ENCODE measurements at regions not wholly inside any gene's neighbourhood (a gene's known extent, or its start where the extent isn't known, plus 50 kb on each side); places are given as distances from the start of the nearest gene placed in this dataset.

DNA sequence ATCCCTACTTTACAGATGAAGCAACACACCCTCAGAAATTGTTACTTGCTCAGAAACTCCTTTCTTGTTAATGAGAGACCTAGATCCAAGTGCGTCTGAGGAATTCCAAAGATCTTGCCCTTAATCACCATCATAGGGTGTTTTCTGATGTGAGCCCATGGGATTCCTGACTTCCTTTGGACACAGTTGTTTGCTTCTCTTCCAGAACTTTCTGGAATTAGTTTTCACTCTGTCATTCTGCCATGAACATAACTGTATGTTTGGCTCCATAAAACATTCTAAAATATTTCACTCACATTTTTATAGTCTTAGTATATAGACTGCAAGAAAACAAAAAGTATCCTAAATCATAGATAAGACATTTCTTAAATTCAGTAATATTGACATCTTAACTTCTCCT, 593.9 kb upstream of the SOX11 start:
- H3K27ac ChIP-seq, result no peak overlapping the region
- ChIA-PET POLR2A (no interaction called here), CTCF (no interaction called here)
- H3K4me3 ChIP-seq, result no peak overlapping the region
- FAIRE-seq, result no peak
- no peaks in the 10 kb centered on the region for H3K4me1 ChIP-seq
- ATAC-seq, result no peak
- no peak overlapping the region for H3K4me2 ChIP-seq
- TF ChIP-seq KDM5A (IDR thresholded peaks at IDR 0.05), result no peak
- no peak for TF ChIP-seq HOXA7 (CRISPR knock-in tag; IDR thresholded peaks at IDR 0.05)
- TF ChIP-seq MYC (IDR thresholded peaks at IDR 0.05; ENCODE audit: borderline replicate concordance, low read length), result no peak
- no peak for TF ChIP-seq FOXS1 (CRISPR knock-in tag; IDR thresholded peaks at IDR 0.05)
- TF ChIP-seq ZSCAN20 (CRISPR knock-in tag; IDR thresholded peaks at IDR 0.05), result no peak
- TF ChIP-seq ZNF302 (CRISPR knock-in tag; IDR thresholded peaks at IDR 0.05), result no peak
- no peak for TF ChIP-seq RCOR1 (IDR thresholded peaks at IDR 0.05; ENCODE audit: low read depth, low read length)
- TF ChIP-seq, protein P1, sequence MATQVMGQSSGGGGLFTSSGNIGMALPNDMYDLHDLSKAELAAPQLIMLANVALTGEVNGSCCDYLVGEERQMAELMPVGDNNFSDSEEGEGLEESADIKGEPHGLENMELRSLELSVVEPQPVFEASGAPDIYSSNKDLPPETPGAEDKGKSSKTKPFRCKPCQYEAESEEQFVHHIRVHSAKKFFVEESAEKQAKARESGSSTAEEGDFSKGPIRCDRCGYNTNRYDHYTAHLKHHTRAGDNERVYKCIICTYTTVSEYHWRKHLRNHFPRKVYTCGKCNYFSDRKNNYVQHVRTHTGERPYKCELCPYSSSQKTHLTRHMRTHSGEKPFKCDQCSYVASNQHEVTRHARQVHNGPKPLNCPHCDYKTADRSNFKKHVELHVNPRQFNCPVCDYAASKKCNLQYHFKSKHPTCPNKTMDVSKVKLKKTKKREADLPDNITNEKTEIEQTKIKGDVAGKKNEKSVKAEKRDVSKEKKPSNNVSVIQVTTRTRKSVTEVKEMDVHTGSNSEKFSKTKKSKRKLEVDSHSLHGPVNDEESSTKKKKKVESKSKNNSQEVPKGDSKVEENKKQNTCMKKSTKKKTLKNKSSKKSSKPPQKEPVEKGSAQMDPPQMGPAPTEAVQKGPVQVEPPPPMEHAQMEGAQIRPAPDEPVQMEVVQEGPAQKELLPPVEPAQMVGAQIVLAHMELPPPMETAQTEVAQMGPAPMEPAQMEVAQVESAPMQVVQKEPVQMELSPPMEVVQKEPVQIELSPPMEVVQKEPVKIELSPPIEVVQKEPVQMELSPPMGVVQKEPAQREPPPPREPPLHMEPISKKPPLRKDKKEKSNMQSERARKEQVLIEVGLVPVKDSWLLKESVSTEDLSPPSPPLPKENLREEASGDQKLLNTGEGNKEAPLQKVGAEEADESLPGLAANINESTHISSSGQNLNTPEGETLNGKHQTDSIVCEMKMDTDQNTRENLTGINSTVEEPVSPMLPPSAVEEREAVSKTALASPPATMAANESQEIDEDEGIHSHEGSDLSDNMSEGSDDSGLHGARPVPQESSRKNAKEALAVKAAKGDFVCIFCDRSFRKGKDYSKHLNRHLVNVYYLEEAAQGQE (IDR thresholded peaks at IDR 0.05), result no peak
- WGBS (ENCODE audit: missing lambda C conversion rate), result 39% methylated on average over 1 of the region's 1 CpG
- DNase-seq (ENCODE audit: low read depth in 1 of 2, low spot score in 1 of 2), result no peak
- H3K9me3 ChIP-seq, result peaks cover 19% of the 10 kb centered on the region; the same call in 2 of the 3 replicates

DNA sequence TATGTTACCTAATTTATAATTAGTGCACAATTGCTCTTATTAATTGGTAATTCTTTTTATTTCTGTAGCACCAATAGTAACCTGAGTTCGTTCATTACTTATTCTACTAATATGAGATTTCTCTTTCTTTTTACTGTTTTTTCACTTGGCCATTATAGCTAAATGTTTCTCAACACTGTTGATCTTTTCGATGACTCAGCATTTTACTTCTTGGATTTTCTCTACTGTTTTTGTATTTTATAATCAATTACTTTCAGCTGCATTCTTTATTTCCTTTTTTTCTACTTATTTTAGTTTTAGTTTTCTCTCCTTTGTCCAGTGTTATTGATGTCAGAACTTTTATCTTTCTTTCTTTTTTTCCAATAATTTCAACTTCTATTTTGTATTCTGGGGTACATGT, 589.4 kb upstream of the SOX11 start:
- Histone ChIP-seq H3K27ac (no peak overlapping the region), H3K9me3 (peaks cover 14% of the 10 kb centered on the region; the same call in 2 of the 3 replicates), H3K4me1 (no peaks in the 10 kb centered on the region), H3K4me3 (no peak overlapping the region), H3K4me2 (no peak overlapping the region)
- POLR2A ChIA-PET, result no interaction called here
- 3% methylated on average over 2 of the region's 2 CpGs for WGBS (ENCODE audit: missing lambda C conversion rate)
- FAIRE-seq (no peak), ATAC-seq (no peak), DNase-seq (ENCODE audit: low read depth in 1 of 2, low spot score in 1 of 2) (no peak)
- TF ChIP-seq, protein P1 (IDR thresholded peaks at IDR 0.05), result no peak
- no peak for TF ChIP-seq POLR2AphosphoS2 (conservative IDR thresholded peaks at IDR 0.05; ENCODE audit: low read length)
- peak; percentile 71; the same call in 1 of the 2 replicates for TF ChIP-seq NFE2L2 (conservative IDR thresholded peaks at IDR 0.05; ENCODE audit: low read length)
- TF ChIP-seq, protein P2, sequence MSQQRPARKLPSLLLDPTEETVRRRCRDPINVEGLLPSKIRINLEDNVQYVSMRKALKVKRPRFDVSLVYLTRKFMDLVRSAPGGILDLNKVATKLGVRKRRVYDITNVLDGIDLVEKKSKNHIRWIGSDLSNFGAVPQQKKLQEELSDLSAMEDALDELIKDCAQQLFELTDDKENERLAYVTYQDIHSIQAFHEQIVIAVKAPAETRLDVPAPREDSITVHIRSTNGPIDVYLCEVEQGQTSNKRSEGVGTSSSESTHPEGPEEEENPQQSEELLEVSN (IDR thresholded peaks at IDR 0.05; ENCODE audit: borderline replicate concordance, low read depth), result no peak
- peak; percentile 99 for TF ChIP-seq MAFK (IDR thresholded peaks at IDR 0.05; ENCODE audit: partially characterized antibody)
- TF ChIP-seq FOSB (CRISPR knock-in tag; IDR thresholded peaks at IDR 0.05), result no peak
- TF ChIP-seq ZFP36 (IDR thresholded peaks at IDR 0.05; ENCODE audit: borderline replicate concordance, partially characterized antibody), result no peak
- no peak for TF ChIP-seq EHMT2 (IDR thresholded peaks at IDR 0.05; ENCODE audit: low read depth)
- CTCF ChIA-PET, result no interaction called here

DNA sequence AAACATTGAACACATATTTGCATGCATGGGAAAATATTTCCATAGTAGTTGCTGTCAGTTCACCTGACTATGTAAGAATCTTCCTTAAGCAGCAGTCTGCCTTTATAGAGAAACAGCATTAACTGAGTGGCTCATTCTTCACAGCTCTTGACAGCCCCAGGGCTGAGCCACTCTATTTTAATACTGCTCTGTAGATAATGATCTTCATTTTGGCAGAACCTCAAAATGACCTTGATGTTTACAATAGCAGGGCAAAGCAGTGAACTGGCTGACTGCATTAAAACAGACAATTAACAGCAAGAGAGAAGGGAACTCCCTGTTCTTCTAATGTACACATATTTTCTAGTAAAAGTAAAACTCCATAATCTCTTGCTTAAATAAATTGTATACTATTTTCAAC, 580.6 kb upstream of the SOX11 start:
- CTCF ChIA-PET, result no interaction called here
- no peak for TF ChIP-seq FOSL2 (IDR thresholded peaks at IDR 0.05)
- TF ChIP-seq FOSL2 (CRISPR knock-in tag; IDR thresholded peaks at IDR 0.05), result no peak
- TF ChIP-seq, protein P3, sequence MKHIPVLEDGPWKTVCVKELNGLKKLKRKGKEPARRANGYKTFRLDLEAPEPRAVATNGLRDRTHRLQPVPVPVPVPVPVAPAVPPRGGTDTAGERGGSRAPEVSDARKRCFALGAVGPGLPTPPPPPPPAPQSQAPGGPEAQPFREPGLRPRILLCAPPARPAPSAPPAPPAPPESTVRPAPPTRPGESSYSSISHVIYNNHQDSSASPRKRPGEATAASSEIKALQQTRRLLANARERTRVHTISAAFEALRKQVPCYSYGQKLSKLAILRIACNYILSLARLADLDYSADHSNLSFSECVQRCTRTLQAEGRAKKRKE (CRISPR knock-in tag; IDR thresholded peaks at IDR 0.05; ENCODE audit: low read depth), result no peak
- no peak overlapping the region for H3K4me2 ChIP-seq
- FAIRE-seq (no peak), DNase-seq (ENCODE audit: low read depth in 1 of 2, low spot score in 1 of 2) (no peak), ATAC-seq (no peak)
- no peak overlapping the region for H3K27ac ChIP-seq
- H3K9me3 ChIP-seq, result peaks cover 34% of the 10 kb centered on the region
- H3K4me1 ChIP-seq, result no peaks in the 10 kb centered on the region
- no peak overlapping the region for H3K4me3 ChIP-seq
- POLR2A ChIA-PET, result no interaction called here
